Activated CD8-positive, alpha-beta memory T cell treated with anti-CD3 and anti-CD28 coated beads, Interleukin-2, amount 50 U/mL, for 1 hour (primary cell): ENCODE measurements at regions not wholly inside any gene's neighbourhood (a gene's known extent, or its start where the extent isn't known, plus 50 kb on each side); places are given as distances from the start of the nearest gene placed in this dataset.

Source experiments
- DNase-seq: peaks from one replicate; pipeline ENCODE4 v3.0.0-alpha.2; 2020; ENCODE audit errors: extremely low read depth

DNA sequence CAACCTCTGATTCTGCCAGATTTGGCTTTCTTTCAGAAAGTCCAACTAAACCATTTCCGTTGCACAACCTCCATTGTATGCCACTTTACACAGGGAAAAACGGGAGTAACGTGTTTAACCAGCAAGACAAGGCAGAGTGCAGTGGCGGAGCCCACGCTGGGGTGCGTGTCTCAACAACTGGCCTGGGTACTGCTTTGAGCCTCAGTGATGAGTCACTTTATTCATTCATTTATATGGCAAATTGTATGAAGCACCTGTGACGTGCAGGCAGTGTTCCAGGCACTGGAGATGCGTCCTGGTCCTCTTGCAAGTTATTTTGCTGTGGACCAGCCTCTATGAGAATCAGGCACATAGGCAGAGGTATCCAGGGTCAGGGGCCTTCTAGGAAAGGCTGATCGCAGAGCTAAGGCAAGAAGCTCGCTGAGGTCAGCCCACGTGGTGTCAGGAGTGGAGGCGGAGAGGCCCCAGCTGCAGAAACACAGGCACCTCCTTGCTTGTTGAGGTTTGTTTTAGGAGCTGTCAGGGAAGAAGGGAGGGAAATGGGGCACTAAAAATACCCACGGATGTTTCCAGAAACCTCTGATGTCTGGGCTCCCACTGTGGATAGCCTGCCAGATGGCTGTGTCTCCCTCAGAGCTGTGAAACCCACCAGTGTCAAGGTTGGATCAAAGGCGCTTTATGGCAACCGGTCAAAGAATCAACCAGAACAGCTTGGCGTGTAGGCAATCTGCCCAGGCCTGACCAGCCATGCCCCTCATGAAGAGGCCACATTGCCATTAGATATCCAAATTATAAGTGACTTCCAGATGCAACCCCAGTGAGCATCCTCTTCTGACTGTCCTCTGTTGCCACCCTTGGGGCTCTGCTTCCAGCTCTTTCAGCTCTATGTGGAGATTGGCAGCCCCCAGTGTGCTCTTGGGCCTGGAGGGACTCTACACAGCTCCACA, 157.2 kb downstream of the CD83 start:
- DNase-seq, result no peak

DNA sequence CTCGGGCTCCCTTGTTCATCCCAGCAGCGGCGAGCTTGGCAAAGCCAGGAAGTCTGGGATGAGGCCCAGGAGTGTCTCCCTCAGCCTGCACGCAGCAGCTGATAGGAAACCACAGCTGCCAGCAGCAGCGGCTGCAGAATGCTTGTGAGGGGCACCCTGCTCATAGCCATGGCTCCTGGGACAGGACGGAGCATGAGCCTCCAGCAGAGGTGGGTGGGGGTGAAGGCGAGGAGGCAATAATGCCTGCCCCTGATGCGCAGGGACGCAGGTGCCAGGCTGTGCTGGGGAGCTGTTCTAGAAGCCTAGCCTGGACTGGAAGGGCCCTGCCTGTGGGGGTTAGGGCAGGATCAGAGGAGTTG, 157.9 kb downstream of the CD83 start:
- no peak for DNase-seq

DNA sequence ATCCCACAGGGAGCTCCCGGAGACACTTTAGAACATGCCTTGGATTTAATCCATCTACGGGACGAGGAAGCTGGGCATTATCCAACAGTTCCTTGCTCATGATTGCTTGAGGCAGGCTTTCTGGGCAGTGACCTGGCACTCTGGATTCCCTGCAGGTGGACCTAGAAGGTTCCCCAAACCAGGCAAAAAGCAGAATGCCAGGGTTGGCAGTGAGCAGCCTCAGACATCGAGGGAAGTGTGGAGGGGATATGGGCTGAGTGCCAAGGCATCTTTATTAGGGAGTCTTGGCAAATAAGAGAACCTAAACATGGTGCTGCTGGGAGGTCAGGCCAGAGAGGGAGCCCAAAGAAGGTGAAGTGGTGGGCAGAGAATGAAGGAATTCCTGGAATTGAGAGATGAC, 158.5 kb downstream of the CD83 start:
- no peak for DNase-seq

- peak; percentile 14 for DNase-seq
Observed at GRCh38 chr6:14276667-14277404, 159.3 kb downstream of the CD83 start.

GRCh38 chr6:14277405-14277930, 159.9 kb downstream of the CD83 start:
- DNase-seq, result no peak

DNA sequence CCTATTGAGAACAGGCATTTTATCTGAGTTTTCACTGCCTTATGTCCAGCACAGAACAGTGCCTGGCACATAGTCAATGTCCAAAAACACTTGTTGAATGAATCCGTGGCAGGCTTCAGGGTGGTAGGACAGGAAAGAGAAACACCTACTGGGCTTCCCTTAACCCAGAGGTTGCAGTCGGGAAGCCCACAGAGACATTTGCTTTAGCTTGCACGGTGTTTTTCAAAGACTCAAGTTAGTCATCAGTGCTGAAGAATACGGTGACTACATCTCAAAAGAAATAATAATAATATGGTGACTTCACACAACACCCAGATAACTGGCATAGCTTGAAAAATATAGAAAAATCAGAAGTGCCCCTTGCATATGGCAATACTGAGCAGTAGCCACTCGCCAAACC, 160.4 kb downstream of the CD83 start:
- no peak for DNase-seq

GRCh38 chr6:14278446-14278845, 160.9 kb downstream of the CD83 start:
- no peak for DNase-seq

- no peak for DNase-seq
Observed at GRCh38 chr6:14280006-14280510, 162.5 kb downstream of the CD83 start.

- DNase-seq, result no peak
Observed at GRCh38 chr6:14280766-14281293, 163.3 kb downstream of the CD83 start.

- DNase-seq, result no peak
Observed at GRCh38 chr6:14281811-14282660, 164.5 kb downstream of the CD83 start.

DNA sequence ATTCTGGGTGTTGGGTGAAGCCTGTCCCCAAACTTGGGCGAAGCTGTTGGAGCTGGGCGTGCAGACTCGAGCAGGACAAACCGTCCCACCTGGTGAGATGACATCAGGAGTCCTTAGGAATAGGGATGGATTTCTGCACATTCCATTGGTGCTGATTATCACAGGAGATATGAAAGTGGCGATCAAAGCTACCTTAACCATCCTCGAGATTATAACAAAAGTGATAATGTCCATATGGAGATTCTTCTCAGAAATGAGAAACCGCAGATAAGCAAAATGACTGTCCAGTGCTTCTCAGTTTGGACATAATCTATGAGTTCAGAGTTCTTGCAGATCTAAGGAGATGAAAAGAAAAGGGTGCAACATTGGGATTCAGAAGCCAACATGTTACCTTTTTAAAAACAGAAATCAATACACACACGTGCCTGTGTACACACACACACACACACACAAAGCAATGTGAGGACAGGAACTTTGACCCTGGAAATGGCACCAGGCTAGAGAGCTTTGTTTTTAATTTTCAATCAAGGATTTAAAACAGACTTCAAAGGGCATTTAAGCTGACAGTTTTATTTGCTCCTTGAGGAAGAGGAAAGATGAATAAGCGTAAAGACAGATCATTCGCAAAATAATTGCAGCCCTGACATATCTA, 165.4 kb downstream of the CD83 start:
- DNase-seq, result no peak

DNA sequence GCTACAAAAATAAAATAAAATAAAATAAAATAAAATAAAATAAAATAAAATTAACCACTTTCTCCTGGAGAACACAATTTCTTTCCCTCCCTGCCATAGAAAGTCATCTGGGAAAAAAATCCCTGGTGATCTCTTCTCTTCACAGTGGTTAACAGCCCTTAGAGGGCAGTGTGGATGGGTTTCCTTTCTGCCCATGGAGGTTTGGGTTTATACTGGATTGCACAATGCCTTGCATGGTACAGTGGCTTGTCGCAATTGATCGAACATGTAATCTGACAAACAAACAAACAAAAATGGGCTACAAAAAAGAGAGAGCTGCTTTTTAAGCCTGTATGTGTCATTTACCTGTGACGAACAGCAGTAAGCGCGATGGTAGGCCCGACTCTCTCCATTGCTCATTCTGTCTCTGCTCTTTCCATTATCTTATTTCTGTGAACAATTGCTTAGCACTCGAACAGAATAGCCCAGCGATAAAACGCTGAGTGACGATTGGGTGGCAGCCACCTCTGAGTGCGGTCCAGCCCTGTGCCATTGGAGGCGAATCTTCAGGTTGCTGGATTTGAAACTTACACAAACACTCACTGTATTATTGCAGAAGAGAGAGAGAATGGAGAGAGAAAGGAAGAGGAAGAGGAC, 166.1 kb downstream of the CD83 start:
- DNase-seq, result no peak

- no peak for DNase-seq
Observed at GRCh38 chr6:14284969-14285590, 167.5 kb downstream of the CD83 start.

DNA sequence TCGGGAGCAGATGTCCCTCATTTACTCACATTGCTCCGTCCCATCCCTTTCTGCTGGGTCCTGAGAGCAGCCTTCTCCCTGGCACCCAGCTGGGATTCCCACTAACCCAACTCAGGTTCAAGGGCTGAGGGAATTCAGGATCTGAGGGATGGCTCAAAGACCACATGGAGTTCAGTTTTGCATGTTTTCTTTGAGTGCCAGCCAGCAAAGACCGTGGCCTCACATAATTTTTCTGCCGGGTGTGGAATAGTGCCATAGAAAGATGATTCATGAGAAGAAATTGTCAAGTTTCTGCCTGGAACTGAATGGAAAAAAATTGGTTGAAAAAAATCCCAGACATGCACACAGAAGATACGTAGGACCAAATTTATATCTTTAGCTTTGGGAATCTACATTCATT, 168.6 kb downstream of the CD83 start:
- DNase-seq, result no peak

- no peak for DNase-seq
Observed at GRCh38 chr6:14286634-14287428, 169.3 kb downstream of the CD83 start.

GRCh38 chr6:14287707-14288106, 170.1 kb downstream of the CD83 start:
- no peak for DNase-seq

DNA sequence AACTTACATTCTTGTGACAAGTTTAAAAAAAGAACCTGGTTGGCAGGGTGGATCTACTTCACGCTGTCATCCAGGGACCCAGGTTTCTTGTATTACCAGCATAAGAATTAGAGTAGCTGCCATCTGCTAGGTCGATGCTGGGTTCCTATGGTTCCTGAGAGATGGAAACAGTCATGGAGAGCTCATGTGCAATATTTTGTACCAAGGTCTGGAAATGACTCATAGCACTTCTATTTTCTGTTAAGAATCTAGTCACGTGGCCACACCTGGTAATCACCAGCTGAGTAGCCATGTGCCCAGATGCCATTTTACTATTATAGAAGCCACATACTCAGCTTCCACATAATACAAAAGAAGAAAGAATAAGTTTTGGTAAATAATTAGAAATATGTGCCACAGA, 171.3 kb downstream of the CD83 start:
- no peak for DNase-seq

DNA sequence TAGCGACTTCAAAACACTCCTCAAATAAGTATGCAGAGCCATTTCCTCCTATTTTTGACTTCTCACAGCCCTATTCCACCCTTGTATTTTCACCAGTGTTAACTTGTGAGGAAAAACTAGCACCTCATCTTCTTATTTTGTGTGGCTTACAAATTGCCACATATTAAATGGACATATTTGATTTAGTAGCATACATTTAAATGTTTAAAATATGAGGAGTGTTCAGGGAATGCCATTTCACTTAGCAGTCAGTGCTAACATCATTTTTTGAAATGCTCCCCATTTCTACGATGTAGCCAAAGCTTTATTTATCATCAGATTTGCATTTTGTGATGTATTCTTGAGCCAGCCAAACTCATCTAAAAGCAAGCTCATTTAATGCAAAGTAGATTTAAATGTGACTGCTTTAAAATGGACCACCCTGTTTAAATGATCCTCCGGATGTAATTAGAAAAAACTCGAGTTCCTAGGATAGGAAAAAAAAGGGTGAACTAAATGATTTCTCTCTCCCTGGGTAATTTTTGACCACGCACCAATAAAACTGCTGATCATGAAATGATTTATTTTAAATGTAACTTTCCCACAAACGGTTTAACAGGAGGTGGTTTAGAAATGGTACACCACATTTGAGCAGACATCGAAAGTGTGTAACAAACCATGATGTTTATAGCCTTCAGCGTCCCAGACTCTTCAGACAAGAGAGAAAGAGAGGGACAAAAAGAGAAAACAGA, 172.6 kb downstream of the CD83 start:
- DNase-seq, result no peak
